ENCODE measurements at regions not wholly inside any gene's neighbourhood (a gene's known extent, or its start where the extent isn't known, plus 50 kb on each side); places are given as distances from the start of the nearest gene placed in this dataset.

GRCh38 chr18:30925795-30926194 is 116.7 kb downstream of the DSC3 start:
- no peak overlapping the region for H3K4ac ChIP-seq (ENCODE audit: low read depth, low read length)

DNA sequence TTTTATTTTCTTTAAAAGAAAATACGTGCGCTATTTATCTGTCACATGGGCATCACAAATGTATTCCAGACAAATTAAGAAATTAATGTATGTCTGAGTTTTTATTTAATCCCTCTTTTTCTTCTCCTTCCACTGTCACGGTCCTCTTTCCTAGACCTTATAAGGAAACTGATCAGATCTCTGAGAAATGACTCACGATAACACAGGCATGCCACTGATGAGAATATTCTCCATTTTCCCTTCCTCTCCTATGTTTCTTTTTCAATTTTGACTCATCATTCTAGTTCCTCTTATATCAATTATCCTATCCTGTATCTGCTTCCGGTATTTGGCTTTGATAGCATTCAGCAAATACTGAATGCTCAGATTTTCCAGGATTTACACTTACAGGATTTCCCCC is 121.8 kb downstream of the DSC3 start:
- Histone ChIP-seq H3K18ac (ENCODE audit: low read length) (no peak overlapping the region), H2BK12ac (ENCODE audit: low read length) (no peak overlapping the region), H3K79me2 (ENCODE audit: control insufficient read depth, insufficient read depth, low read length, poor library complexity) (no peaks in the 10 kb centered on the region)

More at GRCh38 chr18:30925795-30926194, 116.7 kb downstream of the DSC3 start:
- no peak for DNase-seq
- H2BK12ac ChIP-seq (ENCODE audit: low read length) = no peak overlapping the region
- H2BK5ac ChIP-seq (ENCODE audit: low read depth, low read length, poor library complexity) = no peak overlapping the region
- no peak overlapping the region for H3K4me3 ChIP-seq (ENCODE audit: low read depth, low read length)
- H3K79me1 ChIP-seq (ENCODE audit: low read length) = no peaks in the 10 kb centered on the region
- no peak overlapping the region for H4K91ac ChIP-seq (ENCODE audit: low read depth, low read length)
- H3K23ac ChIP-seq (ENCODE audit: low read length) = no peak overlapping the region
- H3K4me2 ChIP-seq (ENCODE audit: low read length) = no peak overlapping the region
- H2AK5ac ChIP-seq (ENCODE audit: low read length) = no peak overlapping the region
- no peak overlapping the region for H2AFZ ChIP-seq (ENCODE audit: insufficient read depth, low read length, poor library complexity)
- no peak overlapping the region for H4K8ac ChIP-seq (ENCODE audit: low read depth, low read length)
- no peaks in the 10 kb centered on the region for H3K27me3 ChIP-seq (ENCODE audit: insufficient read depth, low read length)
- no peak overlapping the region for H3K14ac ChIP-seq (ENCODE audit: low read length)
- H2BK120ac ChIP-seq (ENCODE audit: insufficient read depth, low read length, poor library complexity) = no peak overlapping the region
- no peak overlapping the region for H3K9ac ChIP-seq (ENCODE audit: low read length)
- no peaks in the 10 kb centered on the region for H3K4me1 ChIP-seq (ENCODE audit: control insufficient read depth in 1 of 2, insufficient read depth in 2 of 2, low read length in 2 of 2)
- no peaks in the 10 kb centered on the region for H3K36me3 ChIP-seq (ENCODE audit: control insufficient read depth in 1 of 2, insufficient read depth in 2 of 2, low read length in 2 of 2)
- no peaks in the 10 kb centered on the region for H3K79me2 ChIP-seq (ENCODE audit: control insufficient read depth, insufficient read depth, low read length, poor library complexity)
- no peak overlapping the region for H4K12ac ChIP-seq (ENCODE audit: low read depth, low read length)
- WGBS (ENCODE audit: extremely low coverage, insufficient coverage, insufficient read length) = no CpG with 5 or more reads among the region's 1 CpG
- H3K9me3 ChIP-seq (ENCODE audit: insufficient read depth, low read depth, low read length) = no peaks in the 10 kb centered on the region
- no peak overlapping the region for H3K18ac ChIP-seq (ENCODE audit: low read length)
- no peak overlapping the region for H3K27ac ChIP-seq (ENCODE audit: low read depth, low read length)

GRCh38 chr18:30920351-30920750 is 122.2 kb downstream of the DSC3 start:
- H3K4ac ChIP-seq (ENCODE audit: low read depth, low read length) = no peak overlapping the region
- H2AK5ac ChIP-seq (ENCODE audit: low read length) = no peak overlapping the region
- H2AFZ ChIP-seq (ENCODE audit: insufficient read depth, low read length, poor library complexity) = no peak overlapping the region
- DNase-seq = peak; percentile 11 to 51
- no peak overlapping the region for H3K9ac ChIP-seq (ENCODE audit: low read length)
- no peak overlapping the region for H3K18ac ChIP-seq (ENCODE audit: low read length)
- no peak overlapping the region for H4K91ac ChIP-seq (ENCODE audit: low read depth, low read length)
- H2BK5ac ChIP-seq (ENCODE audit: low read depth, low read length, poor library complexity) = no peak overlapping the region
- no peaks in the 10 kb centered on the region for H3K9me3 ChIP-seq (ENCODE audit: insufficient read depth, low read depth, low read length)
- H3K79me2 ChIP-seq (ENCODE audit: control insufficient read depth, insufficient read depth, low read length, poor library complexity) = no peaks in the 10 kb centered on the region
- H3K27ac ChIP-seq (ENCODE audit: low read depth, low read length) = no peak overlapping the region
- H2BK120ac ChIP-seq (ENCODE audit: insufficient read depth, low read length, poor library complexity) = no peak overlapping the region
- no peaks in the 10 kb centered on the region for H3K36me3 ChIP-seq (ENCODE audit: control insufficient read depth in 1 of 2, insufficient read depth in 2 of 2, low read length in 2 of 2)
- H4K8ac ChIP-seq (ENCODE audit: low read depth, low read length) = no peak overlapping the region
- H4K12ac ChIP-seq (ENCODE audit: low read depth, low read length) = no peak overlapping the region
- no peaks in the 10 kb centered on the region for H3K27me3 ChIP-seq (ENCODE audit: insufficient read depth, low read length)
- no peak overlapping the region for H3K4me3 ChIP-seq (ENCODE audit: low read depth, low read length)
- H3K14ac ChIP-seq (ENCODE audit: low read length) = no peak overlapping the region
- no CpG with 5 or more reads among the region's 3 CpGs for WGBS (ENCODE audit: extremely low coverage, insufficient coverage, insufficient read length)
- no peak overlapping the region for H3K23ac ChIP-seq (ENCODE audit: low read length)
- H3K4me1 ChIP-seq (ENCODE audit: control insufficient read depth in 1 of 2, insufficient read depth in 2 of 2, low read length in 2 of 2) = no peaks in the 10 kb centered on the region
- no peak overlapping the region for H2BK12ac ChIP-seq (ENCODE audit: low read length)
- H3K79me1 ChIP-seq (ENCODE audit: low read length) = no peaks in the 10 kb centered on the region
- no peak overlapping the region for H3K4me2 ChIP-seq (ENCODE audit: low read length)

More for the DNA sequence above, 121.8 kb downstream of the DSC3 start:
- Histone ChIP-seq H2AK5ac (ENCODE audit: low read length) (no peak overlapping the region), H4K8ac (ENCODE audit: low read depth, low read length) (no peak overlapping the region), H3K4ac (ENCODE audit: low read depth, low read length) (no peak overlapping the region), H3K4me1 (ENCODE audit: control insufficient read depth in 1 of 2, insufficient read depth in 2 of 2, low read length in 2 of 2) (no peaks in the 10 kb centered on the region), H3K27ac (ENCODE audit: low read depth, low read length) (no peak overlapping the region), H4K91ac (ENCODE audit: low read depth, low read length) (no peak overlapping the region), H3K79me1 (ENCODE audit: low read length) (no peaks in the 10 kb centered on the region), H3K14ac (ENCODE audit: low read length) (no peak overlapping the region), H2BK5ac (ENCODE audit: low read depth, low read length, poor library complexity) (no peak overlapping the region), H2BK120ac (ENCODE audit: insufficient read depth, low read length, poor library complexity) (no peak overlapping the region), H3K9ac (ENCODE audit: low read length) (no peak overlapping the region), H3K36me3 (ENCODE audit: control insufficient read depth in 1 of 2, insufficient read depth in 2 of 2, low read length in 2 of 2) (no peaks in the 10 kb centered on the region), H3K4me3 (ENCODE audit: low read depth, low read length) (no peak overlapping the region), H3K27me3 (ENCODE audit: insufficient read depth, low read length) (no peaks in the 10 kb centered on the region), H3K9me3 (ENCODE audit: insufficient read depth, low read depth, low read length) (no peaks in the 10 kb centered on the region), H2AFZ (ENCODE audit: insufficient read depth, low read length, poor library complexity) (no peak overlapping the region), H3K23ac (ENCODE audit: low read length) (no peak overlapping the region), H3K4me2 (ENCODE audit: low read length) (no peak overlapping the region), H4K12ac (ENCODE audit: low read depth, low read length) (no peak overlapping the region)
- peak in 1 of 2 donors; percentile 36 for DNase-seq
- WGBS (ENCODE audit: extremely low coverage, insufficient coverage, insufficient read length) = no CpG with 5 or more reads among the region's 5 CpGs

- Histone ChIP-seq H3K4ac (ENCODE audit: low read depth, low read length) (no peak overlapping the region), H3K4me3 (ENCODE audit: low read depth, low read length) (no peak overlapping the region), H3K9me3 (ENCODE audit: insufficient read depth, low read depth, low read length) (no peaks in the 10 kb centered on the region), H3K36me3 (ENCODE audit: control insufficient read depth in 1 of 2, insufficient read depth in 2 of 2, low read length in 2 of 2) (no peaks in the 10 kb centered on the region), H2AFZ (ENCODE audit: insufficient read depth, low read length, poor library complexity) (no peak overlapping the region), H3K27me3 (ENCODE audit: insufficient read depth, low read length) (no peaks in the 10 kb centered on the region), H3K14ac (ENCODE audit: low read length) (no peak overlapping the region), H3K9ac (ENCODE audit: low read length) (no peak overlapping the region), H3K27ac (ENCODE audit: low read depth, low read length) (no peak overlapping the region), H3K18ac (ENCODE audit: low read length) (no peak overlapping the region), H3K4me1 (ENCODE audit: control insufficient read depth in 1 of 2, insufficient read depth in 2 of 2, low read length in 2 of 2) (no peaks in the 10 kb centered on the region), H3K4me2 (ENCODE audit: low read length) (no peak overlapping the region), H3K23ac (ENCODE audit: low read length) (no peak overlapping the region), H4K12ac (ENCODE audit: low read depth, low read length) (no peak overlapping the region), H2BK120ac (ENCODE audit: insufficient read depth, low read length, poor library complexity) (no peak overlapping the region), H2AK5ac (ENCODE audit: low read length) (no peak overlapping the region), H4K91ac (ENCODE audit: low read depth, low read length) (no peak overlapping the region), H2BK5ac (ENCODE audit: low read depth, low read length, poor library complexity) (no peak overlapping the region), H3K79me2 (ENCODE audit: control insufficient read depth, insufficient read depth, low read length, poor library complexity) (no peaks in the 10 kb centered on the region), H2BK12ac (ENCODE audit: low read length) (no peak overlapping the region), H4K8ac (ENCODE audit: low read depth, low read length) (no peak overlapping the region), H3K79me1 (ENCODE audit: low read length) (no peaks in the 10 kb centered on the region)
- no peak for DNase-seq
- no CpG with 5 or more reads among the region's 4 CpGs for WGBS (ENCODE audit: extremely low coverage, insufficient coverage, insufficient read length)
Observed at GRCh38 chr18:30917651-30918050, 124.9 kb downstream of the DSC3 start.
